RPMI7951 (cell line): ENCODE measurements at regions not wholly inside any gene's neighbourhood (a gene's known extent, or its start where the extent isn't known, plus 50 kb on each side); places are given as distances from the start of the nearest gene placed in this dataset.
"Not testable (repeated sequence)": the region's sequence is repeated elsewhere in the genome, so short reads cannot be mapped to it uniquely, and the experiment has no call there.

Source experiments
- DNase-seq: peaks from one replicate; pipeline ENCODE4 v3.0.0-alpha.2; 2012; ENCODE audit warnings: low read depth

DNA sequence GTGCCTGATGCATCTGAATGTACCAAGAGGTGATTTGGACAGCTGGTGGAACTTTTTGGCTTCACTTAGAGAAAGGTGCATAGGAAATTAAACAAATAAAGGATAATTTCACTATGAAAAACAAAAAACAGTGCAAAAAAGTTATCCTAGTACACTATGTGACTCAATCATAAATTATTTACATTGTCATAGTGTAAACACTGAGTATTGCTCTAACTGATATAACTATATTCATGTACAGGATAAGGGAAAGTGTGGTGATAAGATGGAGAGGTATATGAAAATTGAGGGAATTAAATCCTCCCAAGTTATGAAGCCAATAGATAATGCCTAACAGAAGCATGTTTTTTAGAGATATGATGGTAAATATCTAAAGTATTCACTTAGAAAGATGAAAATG is 50.2 kb upstream of the CPNE4 start:
- no peak for DNase-seq

DNA sequence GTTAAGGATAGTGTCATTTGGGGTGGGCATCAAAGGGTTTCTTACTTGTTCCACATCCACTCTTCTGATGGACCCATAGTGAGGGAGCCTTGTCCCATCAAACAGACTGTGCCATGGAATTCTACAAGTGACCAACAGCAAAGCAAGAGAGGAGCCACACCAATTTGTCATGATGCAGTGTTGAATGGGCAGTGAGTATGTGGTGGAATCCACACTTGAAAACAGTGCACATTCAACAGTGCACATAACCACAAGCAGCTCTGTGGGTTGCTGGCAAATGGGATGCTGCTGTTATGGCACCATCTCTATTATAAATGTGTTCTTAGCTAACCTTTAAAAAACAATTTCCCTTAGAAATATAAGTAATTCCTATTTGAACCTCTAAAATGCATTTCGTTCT is 52.5 kb upstream of the CPNE4 start:
- no peak for DNase-seq

DNA sequence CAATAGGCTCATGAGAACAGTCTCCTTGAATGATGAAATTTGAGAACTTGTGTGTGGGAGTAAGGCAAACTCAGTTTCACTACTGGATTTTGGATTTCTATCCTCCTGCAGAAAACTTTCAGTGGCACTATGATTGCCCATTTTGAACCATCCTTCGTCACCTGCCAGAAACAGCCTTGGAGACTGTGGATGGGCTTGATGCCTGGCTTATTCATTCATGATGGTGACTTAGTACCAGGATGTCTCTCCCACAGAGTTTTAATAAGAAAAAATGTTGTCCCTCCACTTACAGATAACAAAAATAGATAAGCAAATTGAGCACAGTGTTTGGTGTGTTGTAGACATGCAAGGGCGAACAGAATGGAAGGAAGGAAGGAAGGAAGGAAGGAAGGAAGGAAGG is 53.5 kb upstream of the CPNE4 start:
- no peak for DNase-seq

DNA sequence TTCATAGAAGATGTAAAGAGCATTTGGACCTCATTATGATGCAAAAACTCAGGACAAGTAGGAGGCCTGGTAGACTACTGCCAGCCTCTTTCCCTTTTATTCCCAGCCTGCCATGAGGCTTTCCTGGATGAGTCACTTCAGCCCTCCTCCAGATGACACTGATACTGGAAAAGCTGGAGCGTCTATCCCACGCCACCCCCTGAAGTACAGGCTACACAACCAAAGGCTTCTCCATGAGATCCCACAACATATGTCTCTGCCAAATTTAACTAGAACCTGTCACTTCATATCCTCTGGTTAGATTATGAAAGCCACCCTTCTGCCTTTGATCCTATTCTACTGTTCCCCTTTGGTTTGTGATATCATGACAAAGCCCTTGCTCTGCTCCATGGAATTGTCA is 56.1 kb upstream of the CPNE4 start:
- DNase-seq, result peak; percentile 19

DNA sequence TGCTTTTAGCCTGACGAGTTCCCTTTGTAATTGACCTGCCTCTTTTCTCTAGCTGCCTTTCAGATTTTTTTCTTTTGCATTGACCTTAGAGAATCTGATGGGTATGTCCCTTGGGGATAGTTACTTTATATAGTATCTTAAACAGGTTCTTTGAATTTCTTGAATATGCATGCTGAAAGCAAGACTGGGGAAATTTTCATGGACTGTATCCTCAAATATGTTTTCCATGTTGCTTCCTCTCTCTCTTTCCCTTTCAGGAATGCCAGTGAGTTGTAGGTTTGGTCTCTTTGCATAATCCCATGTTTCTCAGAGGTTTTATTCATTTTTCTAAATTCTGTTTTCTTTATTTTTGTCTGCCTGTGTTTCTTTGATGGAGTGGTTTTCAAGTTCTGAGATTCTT is 81.8 kb upstream of the CPNE4 start:
- no peak for DNase-seq

DNA sequence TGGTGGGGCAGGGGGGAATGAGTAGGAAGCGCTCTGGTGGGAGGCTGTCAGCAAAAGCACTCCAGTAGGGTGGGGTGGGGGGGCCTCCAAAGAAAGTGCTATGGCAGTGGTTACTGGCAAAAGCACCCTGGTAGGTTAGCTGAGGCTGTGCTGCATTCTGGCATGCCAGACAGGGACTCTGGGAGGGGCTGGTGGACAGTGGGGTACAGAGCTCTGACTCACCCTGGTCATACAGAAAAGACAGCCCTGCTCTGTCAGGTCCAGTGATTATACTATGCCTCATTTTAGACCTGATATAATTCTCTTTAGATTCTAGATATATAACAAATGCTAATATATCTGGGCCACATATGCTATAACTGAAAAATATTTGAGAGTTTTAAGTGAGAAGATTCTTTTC is 82.8 kb upstream of the CPNE4 start:
- no peak for DNase-seq

DNA sequence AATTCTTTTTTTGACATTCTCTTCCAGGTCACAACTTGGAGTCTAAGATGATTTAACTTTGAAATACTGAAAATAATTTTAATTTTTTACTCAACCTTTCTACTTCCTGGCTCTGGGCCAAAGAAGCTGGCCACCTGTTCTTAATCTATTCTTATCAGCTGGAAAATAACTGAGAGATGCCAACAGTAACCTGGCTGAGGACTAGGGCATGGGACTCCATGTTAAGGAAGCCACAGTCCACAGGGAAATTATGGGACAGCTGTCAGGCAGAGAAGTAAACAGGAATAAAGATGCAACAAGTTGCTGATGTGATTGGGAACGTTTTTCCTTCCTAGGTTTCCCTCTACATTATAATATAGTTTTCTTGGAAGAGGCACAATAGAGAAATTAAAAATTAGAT is 84.7 kb upstream of the CPNE4 start:
- DNase-seq, result no peak

DNA sequence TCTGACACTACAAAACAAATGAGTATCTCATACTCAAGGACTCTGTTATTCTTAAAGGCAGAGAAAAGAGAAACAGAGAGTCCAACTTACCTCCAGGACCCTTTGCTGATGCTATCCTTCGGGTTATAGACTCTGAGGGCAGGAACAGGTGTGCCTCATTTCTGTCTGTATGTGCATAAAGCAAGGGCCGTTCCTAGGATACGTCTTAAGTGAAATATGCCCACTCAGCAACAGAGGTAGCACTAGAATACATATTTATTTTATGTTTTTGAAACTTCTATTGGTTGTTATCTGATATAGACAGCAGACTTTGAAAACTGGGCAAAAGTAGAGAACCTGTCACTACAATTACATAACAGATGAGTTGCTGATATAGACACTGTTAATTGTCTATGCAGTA is 89.3 kb upstream of the CPNE4 start:
- no peak for DNase-seq

DNA sequence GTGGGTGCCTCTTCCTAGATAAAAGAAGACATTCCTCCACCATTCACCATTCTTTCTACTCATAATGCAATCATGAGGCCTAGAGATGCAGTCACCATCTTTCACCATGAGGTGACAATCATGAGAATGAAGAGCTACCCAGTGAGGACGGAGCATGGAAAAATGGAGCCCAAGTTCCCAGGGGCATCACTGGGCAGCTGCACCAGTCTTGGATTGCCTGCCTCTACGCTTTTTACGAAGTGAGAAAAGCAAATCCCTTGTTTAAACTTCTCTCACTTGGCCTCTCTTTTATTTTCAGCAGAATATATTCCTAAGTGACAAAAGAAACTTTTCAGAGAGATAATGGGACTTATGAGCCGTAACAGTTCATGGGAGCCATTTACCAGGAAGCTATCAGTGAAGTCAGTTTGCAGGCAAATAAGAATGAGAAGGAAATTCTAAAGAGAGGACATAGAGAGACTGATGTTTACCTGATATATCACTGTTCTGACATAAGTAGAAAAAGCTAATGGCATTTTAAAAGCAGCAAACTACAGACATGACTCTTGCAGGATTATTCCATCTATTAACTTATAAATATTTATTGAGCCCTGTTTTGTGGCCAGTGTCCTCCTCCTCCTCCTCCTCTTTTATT is 90.0 kb upstream of the CPNE4 start:
- no peak for DNase-seq

DNA sequence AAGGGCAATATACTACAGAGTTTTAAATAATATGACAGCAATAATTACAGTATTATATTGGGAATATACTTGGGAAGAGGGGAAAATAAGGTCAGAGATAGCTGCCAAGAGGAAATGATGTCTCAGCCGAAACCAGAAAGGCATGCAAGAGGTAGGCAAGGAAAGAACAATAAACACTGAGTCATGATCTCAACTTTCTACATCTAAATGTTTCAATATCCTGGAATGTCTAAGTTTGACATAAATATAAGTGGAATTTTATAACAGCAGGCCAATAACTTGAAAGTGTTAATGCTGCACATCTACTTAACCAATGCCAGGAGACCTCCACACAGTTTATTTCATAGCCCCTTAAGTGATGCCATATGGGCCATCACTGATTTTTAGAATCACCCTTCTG is 99.8 kb upstream of the CPNE4 start:
- peak; percentile 62 for DNase-seq

DNA sequence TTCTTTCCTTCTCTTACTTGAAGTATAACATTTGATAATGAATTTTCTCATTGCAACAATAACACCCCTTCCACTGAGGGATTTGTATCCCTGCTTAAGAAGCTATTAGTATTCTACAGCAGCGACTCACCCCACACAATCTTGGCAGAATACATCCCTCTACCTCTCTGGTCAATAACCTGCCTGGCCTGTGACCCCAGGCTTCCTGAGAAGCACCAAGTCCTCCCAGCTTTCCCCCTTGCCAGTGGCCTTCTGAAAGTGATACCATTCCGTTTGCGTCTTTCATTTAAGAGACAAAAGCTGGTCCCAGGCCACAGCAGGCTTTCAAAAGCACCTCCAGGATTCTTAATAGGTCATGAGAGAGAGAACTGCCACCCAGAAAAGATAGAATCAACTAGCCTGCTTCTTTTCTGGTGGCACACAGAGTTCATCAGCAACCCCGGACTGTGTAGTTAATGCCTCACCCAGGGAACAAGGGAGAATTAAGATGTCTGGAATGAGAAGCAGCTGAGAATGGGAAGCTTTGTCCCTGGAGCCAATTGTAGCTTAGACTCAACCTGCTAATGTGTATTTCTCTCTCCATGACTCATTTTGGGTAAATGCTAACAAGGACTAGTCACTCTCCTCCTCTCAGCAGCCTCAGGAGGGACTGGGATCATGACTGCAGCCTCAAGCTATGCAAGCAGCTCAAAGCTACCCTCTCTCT is 101.0 kb upstream of the CPNE4 start:
- DNase-seq, result peak; percentile 88

DNA sequence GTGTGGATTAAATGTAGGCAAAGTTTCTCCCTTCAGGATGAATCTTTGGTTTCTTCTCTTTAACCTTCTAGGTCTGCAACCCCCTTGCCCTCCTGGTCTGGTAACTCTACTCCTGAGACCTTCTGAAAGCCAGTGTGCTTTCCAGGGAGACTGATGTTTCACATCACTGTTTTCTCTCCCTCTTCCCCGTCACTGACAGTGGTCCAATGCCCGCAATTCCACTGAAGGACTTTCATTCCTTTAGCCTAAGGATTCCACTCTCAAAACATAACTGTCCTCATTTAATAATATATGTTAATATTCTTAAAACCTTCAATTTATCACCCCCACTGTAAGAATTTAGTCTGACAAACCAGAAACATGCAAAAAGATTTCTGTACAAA is 101.5 kb upstream of the CPNE4 start:
- no peak for DNase-seq

DNA sequence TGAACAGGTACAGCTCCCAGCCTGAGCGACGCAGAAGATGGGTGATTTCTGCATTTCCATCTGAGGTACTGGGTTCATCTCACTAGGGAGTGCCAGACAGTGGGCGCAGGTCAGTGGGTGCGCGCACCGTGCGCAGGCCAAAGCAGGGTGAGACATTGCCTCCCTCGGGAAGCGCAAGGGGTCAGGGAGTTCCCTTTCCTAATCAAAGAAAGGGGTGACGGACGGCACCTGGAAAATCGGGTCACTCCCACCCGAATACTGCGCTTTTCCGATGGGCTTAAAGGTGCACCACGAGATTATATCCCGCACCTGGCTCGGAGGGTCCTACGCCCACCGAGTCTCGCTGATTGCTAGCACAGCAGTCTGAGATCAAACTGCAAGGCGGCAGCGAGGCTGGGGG is 102.1 kb upstream of the CPNE4 start:
- DNase-seq, result not testable (repeated sequence)

DNA sequence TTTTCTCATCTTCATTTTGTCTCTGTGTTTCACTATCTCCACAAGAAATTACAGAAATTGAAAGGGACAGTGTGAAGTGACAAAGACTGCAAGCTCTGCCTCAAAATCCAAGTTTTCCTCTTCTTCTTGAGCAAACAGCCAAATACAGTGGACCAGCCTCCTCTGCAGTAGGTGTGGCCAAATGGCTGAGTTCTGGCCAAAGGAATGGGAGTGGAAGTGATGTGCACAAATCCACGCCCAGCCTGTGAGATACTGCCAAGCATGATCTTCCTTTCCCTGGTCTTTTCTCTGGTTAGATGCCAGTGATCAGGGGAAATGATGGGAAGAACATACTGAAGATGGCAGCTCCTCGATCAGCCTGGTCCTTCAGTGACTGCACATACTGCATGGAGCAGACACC is 111.0 kb upstream of the CPNE4 start:
- peak; percentile 22 for DNase-seq

DNA sequence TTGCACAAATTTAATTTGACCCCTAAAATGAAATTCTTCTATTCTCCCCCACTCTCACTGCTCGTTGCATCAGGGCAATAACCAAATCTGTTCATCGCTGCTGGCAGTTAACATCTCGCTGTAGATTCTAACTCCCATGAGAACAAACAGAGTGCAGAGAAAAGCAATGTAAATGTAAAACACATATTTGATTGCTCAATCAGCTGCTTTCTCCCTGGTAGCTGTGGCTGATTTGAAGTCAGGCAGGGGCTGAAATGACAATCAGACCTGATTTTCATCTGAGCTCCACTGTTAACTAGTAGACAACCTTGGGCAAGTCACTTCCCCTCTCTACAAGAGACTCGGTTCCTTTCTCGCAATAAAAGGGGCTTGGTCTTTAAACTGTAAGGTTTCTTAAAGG is 119.8 kb upstream of the CPNE4 start:
- DNase-seq, result no peak

DNA sequence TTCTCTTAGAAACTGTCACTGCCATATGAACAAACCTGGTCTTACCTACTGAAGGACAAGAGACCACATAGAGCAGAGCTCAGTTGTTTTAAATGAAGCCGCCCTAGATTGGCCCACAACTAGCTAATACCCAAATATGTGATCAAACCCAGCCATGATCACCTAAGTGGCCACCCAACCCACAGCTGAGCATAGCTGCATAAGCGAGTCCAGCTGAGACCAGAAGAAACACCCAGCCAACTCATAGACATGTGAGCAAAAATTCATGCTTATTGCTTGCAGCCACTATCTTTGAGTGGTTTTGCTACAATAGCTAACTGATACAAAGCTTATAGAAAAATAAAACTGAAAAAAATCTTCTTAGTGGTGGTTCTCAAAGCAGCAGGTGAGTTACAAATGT is 124.3 kb upstream of the CPNE4 start:
- DNase-seq, result no peak

DNA sequence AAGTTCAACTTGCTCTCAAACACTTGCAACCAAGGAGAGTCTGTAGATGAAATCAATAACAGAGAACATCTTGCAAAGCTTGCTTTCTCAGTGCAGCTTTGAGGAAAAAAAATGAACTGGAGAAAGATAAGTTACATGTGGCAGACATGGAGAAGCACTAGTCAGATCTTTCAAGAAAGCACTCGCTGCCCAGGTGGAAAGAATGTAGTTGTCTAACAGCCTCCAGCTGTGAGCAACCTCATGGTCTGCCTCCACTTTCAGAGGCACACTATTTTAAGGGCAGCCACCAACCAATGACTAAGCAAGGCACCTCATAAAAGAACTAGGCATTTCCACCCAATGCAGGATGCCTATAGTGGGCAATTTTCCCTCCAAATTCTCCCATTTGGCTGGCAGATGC is 125.4 kb upstream of the CPNE4 start:
- no peak for DNase-seq

DNA sequence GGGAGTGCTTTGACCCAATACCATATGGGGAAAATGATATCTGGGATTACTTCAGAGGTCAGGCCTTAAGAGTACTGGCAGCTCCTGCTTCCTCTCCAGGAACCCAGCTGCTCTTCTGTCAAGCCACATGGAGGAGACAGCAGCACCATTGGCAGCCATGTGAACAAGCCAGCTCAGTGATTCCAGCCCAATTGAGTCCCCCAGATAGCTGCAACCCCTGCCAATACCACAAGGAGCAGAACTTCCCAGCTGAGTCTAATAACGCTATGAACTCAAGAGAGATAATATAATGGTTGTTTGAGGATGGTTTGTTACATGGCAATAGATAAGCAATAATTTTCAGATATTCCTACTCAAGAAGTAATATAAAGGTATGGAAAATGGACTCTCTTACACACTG is 126.8 kb upstream of the CPNE4 start:
- DNase-seq, result no peak

DNA sequence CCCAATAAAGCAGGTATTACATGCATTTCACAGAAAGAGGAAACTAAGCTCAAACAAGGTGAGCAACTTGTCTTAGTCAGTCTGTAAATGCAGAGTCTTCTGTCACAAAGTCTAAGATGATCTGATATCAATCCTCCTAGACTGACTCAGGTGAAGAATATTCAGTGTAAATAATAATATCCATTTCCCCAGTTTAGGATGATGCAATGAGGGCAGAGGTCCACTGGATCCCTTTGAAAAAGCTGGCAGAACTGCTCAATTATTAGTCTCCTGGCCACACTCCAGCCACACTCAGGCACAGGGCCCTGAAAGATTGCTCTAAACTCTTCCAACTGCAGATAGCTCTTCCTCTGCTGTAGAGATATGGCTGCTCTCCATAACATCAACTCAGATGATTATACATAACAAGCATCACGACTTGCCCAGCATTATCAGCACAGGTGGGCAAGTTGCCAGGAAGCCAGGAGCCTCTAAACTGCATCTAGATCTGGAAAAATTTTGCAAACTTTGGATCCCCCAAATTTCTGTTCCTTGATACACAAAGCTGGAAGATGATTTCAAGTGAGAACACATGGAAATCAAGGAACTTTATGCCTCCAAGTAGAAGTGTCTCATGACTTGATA is 129.8 kb upstream of the CPNE4 start:
- no peak for DNase-seq

DNA sequence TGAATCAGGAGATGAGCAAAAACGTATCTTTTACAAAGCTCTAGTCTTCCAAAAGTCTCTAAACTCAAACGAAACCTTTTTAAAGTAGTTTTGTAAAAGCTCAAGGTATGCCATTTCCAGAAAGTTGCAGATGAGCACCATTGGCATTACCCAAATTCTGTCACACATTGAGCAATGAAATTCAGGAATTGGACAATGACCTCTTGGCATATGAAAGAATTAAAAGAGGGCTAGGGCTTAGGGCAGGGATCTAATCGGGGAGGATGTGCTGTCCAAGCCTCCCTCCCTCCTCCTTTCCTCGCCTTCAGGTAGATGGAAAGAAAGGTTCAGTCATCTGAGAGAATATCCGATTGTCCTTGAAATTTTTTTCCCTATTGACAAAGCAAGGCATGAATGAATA is 133.1 kb upstream of the CPNE4 start:
- DNase-seq, result no peak

DNA sequence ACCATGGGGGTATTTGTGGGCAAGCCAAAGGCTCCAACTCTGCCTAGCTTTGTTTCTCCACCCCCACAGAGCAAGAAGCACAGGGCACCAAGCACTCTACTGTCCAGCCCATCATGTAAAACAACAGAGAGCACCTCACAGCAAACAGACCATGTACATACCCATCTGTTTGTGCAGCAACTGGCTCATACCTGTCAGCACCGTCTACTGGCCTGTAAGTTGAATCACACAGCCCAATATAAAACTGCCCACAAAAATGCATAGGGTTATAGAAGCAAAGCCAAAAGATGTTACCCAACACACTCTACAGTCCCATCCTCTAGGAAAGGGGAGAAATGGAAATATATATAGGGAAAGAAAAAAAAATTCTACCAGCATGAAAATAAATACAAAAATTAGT is 139.7 kb upstream of the CPNE4 start:
- no peak for DNase-seq

DNA sequence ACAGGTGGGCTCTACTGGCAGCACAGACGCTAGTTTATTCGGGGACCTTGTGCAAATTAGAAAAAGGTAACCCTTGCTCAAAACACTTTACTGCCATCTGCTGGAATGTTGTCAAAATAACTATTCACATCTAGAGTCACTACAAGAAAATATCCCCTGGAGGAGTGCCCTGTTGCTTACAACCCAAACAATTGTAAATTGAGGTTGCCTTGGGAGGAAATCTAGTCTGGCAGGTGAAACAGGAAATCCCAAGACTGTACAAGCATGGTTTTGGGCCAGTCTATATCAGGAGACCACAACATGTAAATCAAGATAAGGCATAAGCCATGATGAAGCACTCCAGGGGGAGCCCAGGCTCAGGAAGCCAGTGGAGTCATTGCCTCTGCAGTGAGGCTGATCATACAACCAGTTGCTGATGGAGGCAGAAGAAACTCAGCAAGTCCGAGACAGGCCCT is 136.8 kb upstream of the ACP3 start:
- peak; percentile 49 for DNase-seq

DNA sequence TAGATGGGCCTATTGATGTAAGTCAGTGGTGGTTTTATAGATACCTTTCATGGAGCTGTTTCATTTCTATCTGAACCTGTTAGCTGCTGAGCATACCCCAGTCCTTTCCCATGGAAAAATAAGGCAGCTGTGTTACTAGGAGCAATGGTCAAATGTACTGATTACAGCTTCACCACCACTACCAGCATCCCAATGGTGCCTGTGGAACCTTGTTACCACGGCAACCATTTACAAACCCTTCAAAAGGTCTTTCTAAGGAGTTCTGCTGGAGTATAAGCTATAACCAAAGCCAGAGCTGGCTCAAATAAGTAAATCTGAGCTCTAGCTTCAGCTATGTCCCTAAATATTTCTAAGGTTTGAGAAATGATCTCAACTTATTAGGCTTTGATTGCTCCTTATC is 133.4 kb upstream of the ACP3 start:
- DNase-seq, result no peak

DNA sequence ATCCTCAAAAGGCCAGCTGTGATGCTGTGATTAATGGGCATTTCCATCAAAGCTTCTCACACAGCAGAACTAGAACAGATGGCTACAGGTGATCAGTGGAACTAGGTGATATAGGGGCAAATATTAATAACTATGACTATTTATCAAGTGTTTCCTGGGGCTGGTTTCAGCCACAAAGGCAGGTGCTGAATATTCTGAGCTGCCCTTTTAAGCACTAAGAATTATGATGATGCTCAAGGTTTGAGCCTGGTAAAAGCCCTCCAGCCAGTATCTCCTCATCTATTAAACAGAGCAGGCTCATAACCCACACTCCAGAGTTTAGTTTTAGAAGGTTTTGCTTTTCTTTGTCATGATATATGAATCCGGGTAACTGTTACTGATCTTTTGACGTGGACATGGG is 129.5 kb upstream of the ACP3 start:
- DNase-seq, result no peak
